ENCODE measurements at regions not wholly inside any gene's neighbourhood (a gene's known extent, or its start where the extent isn't known, plus 50 kb on each side); places are given as distances from the start of the nearest gene placed in this dataset.
"Not testable (repeated sequence)": the region's sequence is repeated elsewhere in the genome, so short reads cannot be mapped to it uniquely, and the experiment has no call there.

DNA sequence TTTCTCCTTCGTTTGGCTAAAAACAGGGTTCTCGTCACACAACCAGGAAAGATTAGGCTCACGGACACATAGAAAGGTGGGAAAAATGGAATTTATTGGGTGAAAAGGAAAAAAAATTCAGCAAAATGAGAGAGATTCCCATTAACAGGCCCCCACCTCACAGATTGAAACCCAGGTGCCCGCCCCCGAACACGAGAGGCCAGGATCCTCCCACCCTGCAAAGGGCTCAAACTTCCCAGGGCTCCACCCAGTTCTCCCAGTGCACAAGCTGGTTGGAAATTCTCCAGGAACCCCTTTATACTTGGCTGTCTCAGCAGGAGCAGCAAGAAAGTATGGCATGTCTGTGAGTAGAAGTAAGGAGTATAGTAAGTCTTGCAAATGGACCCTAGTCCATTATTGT lies 499.7 kb downstream of the RWDD3 start:
- Mint-ChIP-seq H3K36me3 (ENCODE audit: low read depth) (no peaks in the 10 kb centered on the region), H3K9me3 (peaks cover 32% of the 10 kb centered on the region), H3K4me1 (ENCODE audit: low read depth) (no peaks in the 10 kb centered on the region), H3K27me3 (ENCODE audit: low read depth) (no peaks in the 10 kb centered on the region), H3K27ac (no peak overlapping the region), H3K4me3 (no peak overlapping the region)
- DNase-seq (ENCODE audit: low spot score), result no peak

DNA sequence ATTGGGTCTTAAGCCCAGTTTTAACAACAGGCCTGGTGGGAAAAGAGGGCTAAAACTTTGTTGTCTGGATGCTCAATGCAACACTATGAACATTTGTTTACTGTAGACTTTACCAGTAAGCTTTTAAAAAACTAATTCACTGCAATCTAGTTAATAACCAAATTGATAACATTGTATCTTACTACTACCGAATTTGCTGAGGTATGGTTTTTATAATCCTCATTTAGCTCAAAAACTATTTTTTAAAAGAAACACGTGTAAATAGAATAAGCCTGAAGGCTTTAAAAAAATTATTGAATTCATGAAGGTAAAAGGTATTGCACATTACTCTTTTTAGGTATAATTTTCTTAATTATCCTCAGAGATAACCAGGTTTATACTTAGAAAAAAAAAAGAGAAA lies 500.6 kb downstream of the RWDD3 start:
- H3K27me3 Mint-ChIP-seq (ENCODE audit: low read depth), result no peaks in the 10 kb centered on the region
- no peak overlapping the region for H3K27ac Mint-ChIP-seq
- DNase-seq (ENCODE audit: low spot score), result no peak
- H3K4me1 Mint-ChIP-seq (ENCODE audit: low read depth), result no peaks in the 10 kb centered on the region
- H3K9me3 Mint-ChIP-seq, result peaks cover 32% of the 10 kb centered on the region
- no peak overlapping the region for H3K4me3 Mint-ChIP-seq
- no peaks in the 10 kb centered on the region for H3K36me3 Mint-ChIP-seq (ENCODE audit: low read depth)

DNA sequence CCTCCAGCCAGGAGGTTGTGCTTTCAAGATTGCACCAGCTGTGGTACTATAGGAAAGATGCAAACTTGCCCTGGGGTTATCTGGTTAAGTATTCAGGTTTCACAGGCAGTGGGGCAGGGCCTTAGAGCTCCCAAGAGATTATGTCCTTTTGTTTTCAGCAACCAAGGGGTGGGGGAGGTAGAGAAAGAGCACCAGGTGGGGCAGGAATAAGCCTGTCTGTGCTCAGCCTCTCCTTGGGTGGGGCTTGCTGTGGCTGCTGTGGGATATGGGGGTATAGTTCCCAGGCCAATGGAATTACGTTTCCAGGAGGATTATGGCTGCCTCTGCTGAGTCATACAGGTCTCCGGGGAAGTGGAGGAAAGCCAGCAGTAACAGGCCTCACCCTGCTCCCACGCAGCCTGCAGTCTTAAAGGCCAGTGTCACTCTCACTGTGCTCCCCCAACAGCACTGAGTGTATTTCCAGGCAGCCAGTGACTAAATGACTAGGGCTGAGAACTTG lies 508.6 kb downstream of the RWDD3 start:
- H3K9me3 Mint-ChIP-seq, result peaks cover 17% of the 10 kb centered on the region
- no peak overlapping the region for H3K27ac Mint-ChIP-seq
- H3K36me3 Mint-ChIP-seq (ENCODE audit: low read depth), result no peaks in the 10 kb centered on the region
- no peak overlapping the region for H3K4me3 Mint-ChIP-seq
- no peaks in the 10 kb centered on the region for H3K4me1 Mint-ChIP-seq (ENCODE audit: low read depth)
- DNase-seq (ENCODE audit: low spot score), result no peak
- H3K27me3 Mint-ChIP-seq (ENCODE audit: low read depth), result no peaks in the 10 kb centered on the region

DNA sequence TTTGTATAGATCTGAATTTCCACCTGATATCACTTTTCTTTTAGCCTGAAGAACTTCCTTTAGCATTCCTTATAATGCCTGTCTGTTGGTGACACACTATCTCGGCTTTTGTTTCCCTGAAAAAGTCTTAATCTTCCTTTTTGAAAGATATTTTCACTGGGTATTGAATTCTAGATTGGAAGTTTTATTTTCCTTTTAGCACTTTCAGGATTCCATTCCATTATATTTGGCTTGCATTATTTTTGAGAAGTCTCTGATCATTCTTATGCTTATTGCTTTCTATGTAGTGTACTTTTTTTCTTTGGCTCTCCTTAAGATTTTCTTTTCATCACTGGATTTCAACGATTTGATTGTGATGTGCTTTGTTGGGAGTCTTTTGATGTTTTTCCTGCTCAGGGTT lies 510.7 kb downstream of the RWDD3 start:
- Mint-ChIP-seq H3K9me3 (peaks cover 8% of the 10 kb centered on the region), H3K27ac (no peak overlapping the region), H3K36me3 (ENCODE audit: low read depth) (no peaks in the 10 kb centered on the region), H3K4me1 (ENCODE audit: low read depth) (no peaks in the 10 kb centered on the region), H3K4me3 (no peak overlapping the region), H3K27me3 (ENCODE audit: low read depth) (no peaks in the 10 kb centered on the region)
- DNase-seq (ENCODE audit: low spot score), result no peak

DNA sequence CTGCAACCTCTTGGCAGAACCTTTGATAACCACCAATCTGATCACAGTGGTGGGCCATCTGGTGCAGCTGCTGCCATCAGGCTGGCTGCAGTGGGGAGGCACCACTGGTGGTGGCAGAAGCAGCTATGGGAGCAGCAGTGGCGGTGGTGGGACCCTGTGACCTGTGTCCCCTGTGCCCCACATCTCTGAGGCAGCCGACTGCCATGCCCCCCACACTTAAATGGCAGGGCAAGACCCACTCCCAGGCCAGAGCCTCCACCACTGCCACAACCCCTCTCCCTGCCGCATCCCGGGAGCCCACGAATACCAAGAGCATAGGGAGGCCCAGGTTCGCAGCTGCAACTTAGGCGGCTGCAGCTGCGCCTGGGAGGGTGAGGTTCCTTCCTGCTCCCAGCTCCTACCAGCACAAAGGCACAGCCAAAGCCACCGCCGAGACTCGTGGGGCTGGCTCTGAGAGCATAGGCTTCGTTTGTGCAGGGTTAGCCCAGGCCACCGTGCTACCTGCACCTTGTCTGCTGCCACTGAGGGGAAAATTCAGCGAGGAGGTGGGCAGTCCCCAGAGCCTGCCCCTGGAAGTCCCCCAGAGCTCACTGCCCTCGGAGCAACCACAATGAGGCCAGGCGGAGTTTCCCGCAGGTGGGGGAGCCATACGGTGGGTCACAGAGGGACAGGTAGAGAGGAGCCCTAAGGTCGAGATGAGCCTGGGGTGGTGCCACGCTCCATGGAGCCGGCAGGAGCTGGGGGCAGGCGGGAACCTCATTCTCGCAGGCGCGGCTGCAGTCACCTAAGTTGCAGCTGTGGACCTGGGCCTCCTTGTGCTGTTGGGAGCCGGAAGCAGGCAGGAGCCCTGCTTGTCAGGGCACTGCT lies 518.7 kb downstream of the RWDD3 start:
- Mint-ChIP-seq H3K27ac (no peak overlapping the region), H3K9me3 (peaks cover 28% of the 10 kb centered on the region), H3K4me1 (ENCODE audit: low read depth) (no peaks in the 10 kb centered on the region), H3K27me3 (ENCODE audit: low read depth) (no peaks in the 10 kb centered on the region), H3K36me3 (ENCODE audit: low read depth) (no peaks in the 10 kb centered on the region), H3K4me3 (no peak overlapping the region)
- DNase-seq (ENCODE audit: low spot score), result no peak

DNA sequence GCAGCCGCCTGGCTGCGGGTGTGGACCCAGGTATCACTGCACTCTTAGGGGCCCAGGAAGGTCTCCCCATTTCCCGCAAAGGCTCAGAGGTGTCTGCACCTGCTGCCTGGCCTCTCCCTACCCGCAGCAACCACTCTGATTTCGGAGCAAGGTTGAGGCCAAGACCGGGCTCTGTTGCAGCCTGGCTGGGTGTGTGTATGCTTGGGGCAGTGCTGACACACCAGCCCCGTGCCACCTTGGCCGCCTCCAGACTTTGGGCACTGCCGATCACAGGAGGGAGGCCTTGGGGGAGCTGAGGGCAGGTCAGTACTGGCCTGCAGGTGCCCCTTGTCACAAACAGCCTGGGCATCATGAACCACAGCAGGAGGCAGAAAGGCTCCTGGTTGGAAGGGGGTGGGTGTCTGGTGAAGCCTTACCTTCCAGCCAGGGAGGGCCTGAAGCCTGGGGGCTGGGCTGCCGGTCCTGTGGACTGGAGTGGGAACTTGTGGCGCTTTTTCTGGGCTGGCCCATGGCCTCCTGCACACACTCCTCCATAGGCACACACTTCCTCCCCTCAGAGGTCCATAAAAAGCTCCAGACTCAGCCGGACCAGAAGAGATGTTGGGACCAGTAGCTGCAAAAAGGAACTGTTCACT lies 519.5 kb downstream of the RWDD3 start:
- no peaks in the 10 kb centered on the region for H3K27me3 Mint-ChIP-seq (ENCODE audit: low read depth)
- H3K27ac Mint-ChIP-seq, result no peak overlapping the region
- H3K36me3 Mint-ChIP-seq (ENCODE audit: low read depth), result no peaks in the 10 kb centered on the region
- peaks cover 28% of the 10 kb centered on the region for H3K9me3 Mint-ChIP-seq
- no peaks in the 10 kb centered on the region for H3K4me1 Mint-ChIP-seq (ENCODE audit: low read depth)
- H3K4me3 Mint-ChIP-seq, result no peak overlapping the region
- no peak for DNase-seq (ENCODE audit: low spot score)

DNA sequence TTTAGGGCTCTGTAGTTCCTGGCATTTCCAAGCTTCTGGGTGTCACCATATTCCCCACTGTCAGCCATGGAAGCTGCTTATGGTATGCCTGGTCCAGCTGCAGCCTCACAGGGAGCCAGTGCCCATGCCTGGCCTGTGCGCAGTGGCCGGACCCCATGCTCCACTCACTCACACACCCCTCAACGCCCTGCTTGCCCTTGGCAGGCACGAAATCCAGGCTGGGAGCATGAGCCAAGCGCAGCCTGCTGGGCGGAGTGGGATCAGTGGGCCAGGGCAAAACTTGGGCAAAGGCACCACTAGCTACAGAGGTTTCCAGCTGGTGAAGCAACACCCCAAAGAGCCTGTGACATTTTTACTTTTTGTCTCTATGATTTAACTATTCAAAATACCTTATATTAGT lies 520.4 kb downstream of the RWDD3 start:
- Mint-ChIP-seq H3K27me3 (ENCODE audit: low read depth) (no peaks in the 10 kb centered on the region), H3K36me3 (ENCODE audit: low read depth) (no peaks in the 10 kb centered on the region), H3K4me1 (ENCODE audit: low read depth) (no peaks in the 10 kb centered on the region), H3K27ac (no peak overlapping the region), H3K9me3 (peaks cover 30% of the 10 kb centered on the region), H3K4me3 (no peak overlapping the region)
- DNase-seq (ENCODE audit: low spot score), result no peak

DNA sequence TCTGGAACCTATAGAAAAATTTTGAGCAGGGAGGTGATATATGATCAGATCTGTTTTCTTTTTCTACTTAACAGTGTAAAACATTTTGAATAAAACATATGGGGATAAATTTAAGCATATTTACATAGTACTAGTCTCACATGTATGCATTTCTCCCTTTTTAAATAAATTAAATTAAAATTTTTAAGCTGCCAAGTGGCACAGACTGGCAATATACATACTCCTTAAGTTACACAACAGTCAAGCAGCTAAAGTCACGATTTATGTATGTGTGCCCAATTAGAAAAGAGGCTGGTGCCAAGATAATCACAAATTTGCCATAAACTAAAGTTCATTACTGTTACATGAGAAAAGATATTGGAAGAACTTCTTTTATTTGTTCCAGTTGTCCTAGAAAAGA lies 532.0 kb downstream of the RWDD3 start:
- Mint-ChIP-seq H3K4me1 (ENCODE audit: low read depth) (no peaks in the 10 kb centered on the region), H3K27me3 (ENCODE audit: low read depth) (no peaks in the 10 kb centered on the region)

DNA sequence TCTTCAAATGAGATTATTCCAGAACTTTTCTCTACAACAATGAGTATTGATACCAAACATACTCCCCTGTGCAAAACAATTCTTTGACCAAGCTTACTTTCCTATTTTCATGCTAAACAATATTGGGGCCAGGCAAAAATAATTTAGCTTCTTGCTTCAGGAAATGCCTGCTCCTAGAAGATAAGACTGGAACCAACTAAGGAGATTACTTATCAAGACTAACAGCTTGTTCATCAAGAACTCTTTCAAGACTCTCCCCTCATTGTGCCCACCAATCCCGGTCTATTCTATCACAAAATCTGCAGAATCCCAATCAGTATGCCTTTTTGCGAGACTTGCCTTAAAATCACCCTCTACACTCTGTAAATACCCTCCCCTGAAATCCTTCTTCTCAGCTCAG lies 536.6 kb downstream of the RWDD3 start:
- no peaks in the 10 kb centered on the region for H3K36me3 Mint-ChIP-seq (ENCODE audit: low read depth)
- H3K9me3 Mint-ChIP-seq, result peaks cover 9% of the 10 kb centered on the region
- H3K27me3 Mint-ChIP-seq (ENCODE audit: low read depth), result no peaks in the 10 kb centered on the region
- no peaks in the 10 kb centered on the region for H3K4me1 Mint-ChIP-seq (ENCODE audit: low read depth)
- H3K27ac Mint-ChIP-seq, result no peak overlapping the region
- no peak overlapping the region for H3K4me3 Mint-ChIP-seq
- DNase-seq (ENCODE audit: low spot score), result no peak

More for the DNA sequence above, 532.0 kb downstream of the RWDD3 start:
- no peaks in the 10 kb centered on the region for H3K36me3 Mint-ChIP-seq (ENCODE audit: low read depth)
- H3K4me3 Mint-ChIP-seq, result no peak overlapping the region
- peaks cover 8% of the 10 kb centered on the region for H3K9me3 Mint-ChIP-seq
- no peak overlapping the region for H3K27ac Mint-ChIP-seq
- no peak for DNase-seq (ENCODE audit: low spot score)

DNA sequence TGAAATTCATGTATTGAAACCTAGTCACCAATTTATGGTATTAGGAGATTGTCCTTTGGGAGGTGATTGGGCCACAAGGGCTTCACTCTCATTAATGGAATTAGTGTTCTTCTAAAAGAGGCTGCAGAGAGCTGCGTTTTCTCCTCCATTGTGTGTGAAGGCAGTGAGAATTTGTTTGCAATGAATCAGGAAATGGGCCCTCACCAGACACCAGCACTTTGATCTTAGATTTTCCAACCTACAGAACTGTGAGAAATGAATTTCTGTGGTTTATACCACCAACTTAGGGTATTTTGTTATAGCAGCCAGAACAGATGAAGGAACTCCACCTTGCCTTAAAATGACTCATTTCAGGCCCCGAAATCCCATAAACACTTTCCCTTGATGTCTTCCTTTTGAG lies 544.2 kb downstream of the RWDD3 start:
- Mint-ChIP-seq H3K4me3 (no peak overlapping the region), H3K9me3 (peaks cover 29% of the 10 kb centered on the region), H3K27ac (no peak overlapping the region), H3K36me3 (ENCODE audit: low read depth) (no peaks in the 10 kb centered on the region), H3K4me1 (ENCODE audit: low read depth) (no peaks in the 10 kb centered on the region), H3K27me3 (ENCODE audit: low read depth) (no peaks in the 10 kb centered on the region)
- no peak for DNase-seq (ENCODE audit: low spot score)

DNA sequence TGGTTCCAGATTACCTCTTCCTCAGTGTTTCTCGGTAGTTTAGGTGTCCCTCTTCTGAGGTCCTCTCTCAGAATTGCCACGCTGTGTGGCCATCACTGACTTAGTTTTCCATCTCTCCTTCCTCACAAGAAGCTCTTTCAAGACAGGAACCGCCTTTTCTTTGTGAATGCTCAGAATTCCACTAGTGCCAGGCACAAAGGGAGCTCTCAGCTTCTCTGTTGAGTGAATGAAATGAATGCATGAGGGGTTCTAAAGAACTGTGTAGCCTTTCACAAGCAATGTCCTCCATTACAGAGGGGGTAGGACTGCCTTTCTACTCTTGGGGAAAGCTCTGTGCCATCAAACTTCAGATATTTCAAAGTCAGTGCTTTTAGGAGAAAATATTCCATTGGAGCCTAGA lies 546.8 kb downstream of the RWDD3 start:
- H3K4me1 Mint-ChIP-seq (ENCODE audit: low read depth), result no peaks in the 10 kb centered on the region
- DNase-seq (ENCODE audit: low spot score), result no peak
- H3K27me3 Mint-ChIP-seq (ENCODE audit: low read depth), result no peaks in the 10 kb centered on the region
- peaks cover 22% of the 10 kb centered on the region for H3K9me3 Mint-ChIP-seq
- H3K27ac Mint-ChIP-seq, result no peak overlapping the region
- H3K36me3 Mint-ChIP-seq (ENCODE audit: low read depth), result no peaks in the 10 kb centered on the region
- H3K4me3 Mint-ChIP-seq, result no peak overlapping the region

DNA sequence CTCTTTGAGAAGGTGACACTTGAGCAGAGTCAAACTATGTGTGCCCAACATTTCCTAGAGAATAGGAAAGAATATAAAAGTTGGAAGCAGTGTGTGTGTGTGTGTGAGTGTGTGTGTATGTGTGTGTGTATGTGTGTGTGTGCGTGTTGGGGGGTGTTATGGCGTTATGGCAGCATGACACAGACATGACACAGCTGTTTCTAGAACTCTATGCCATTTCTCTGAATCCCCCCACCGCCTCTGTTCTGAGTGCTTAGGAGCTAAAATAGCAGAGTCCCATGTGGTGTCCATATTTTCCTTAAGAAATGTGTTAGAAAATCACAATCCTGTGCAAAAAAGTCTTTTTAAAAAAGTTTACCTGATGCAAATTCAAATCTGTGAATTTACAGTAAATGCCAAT lies 556.1 kb downstream of the RWDD3 start:
- no peak for DNase-seq (ENCODE audit: low spot score)
- Mint-ChIP-seq H3K4me3 (no peak overlapping the region), H3K27me3 (ENCODE audit: low read depth) (no peaks in the 10 kb centered on the region), H3K27ac (no peak overlapping the region), H3K9me3 (peaks cover 13% of the 10 kb centered on the region), H3K36me3 (ENCODE audit: low read depth) (no peaks in the 10 kb centered on the region), H3K4me1 (ENCODE audit: low read depth) (no peaks in the 10 kb centered on the region)

DNA sequence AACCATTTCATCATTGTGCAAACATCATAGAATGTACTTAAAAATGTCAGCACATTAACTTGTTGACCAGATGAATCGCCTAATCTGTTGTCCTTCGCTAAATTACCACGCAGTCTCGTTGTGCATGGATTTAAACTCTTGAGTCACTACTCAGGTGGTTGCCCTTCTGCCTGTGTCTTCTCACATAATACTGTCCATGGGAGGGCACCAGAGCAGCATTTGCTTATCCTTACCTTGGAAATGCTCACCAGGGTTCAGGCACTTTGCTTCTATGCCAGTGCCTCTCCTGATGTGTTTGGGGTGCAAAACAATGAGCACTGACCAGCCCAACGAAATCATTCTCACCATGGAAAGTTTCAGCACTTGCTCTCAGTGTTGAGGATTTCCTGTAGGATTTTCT lies 559.9 kb downstream of the RWDD3 start:
- H3K4me3 Mint-ChIP-seq, result no peak overlapping the region
- peaks cover 21% of the 10 kb centered on the region for H3K9me3 Mint-ChIP-seq
- H3K4me1 Mint-ChIP-seq (ENCODE audit: low read depth), result no peaks in the 10 kb centered on the region
- no peak overlapping the region for H3K27ac Mint-ChIP-seq
- no peak for DNase-seq (ENCODE audit: low spot score)
- no peaks in the 10 kb centered on the region for H3K27me3 Mint-ChIP-seq (ENCODE audit: low read depth)
- no peaks in the 10 kb centered on the region for H3K36me3 Mint-ChIP-seq (ENCODE audit: low read depth)

DNA sequence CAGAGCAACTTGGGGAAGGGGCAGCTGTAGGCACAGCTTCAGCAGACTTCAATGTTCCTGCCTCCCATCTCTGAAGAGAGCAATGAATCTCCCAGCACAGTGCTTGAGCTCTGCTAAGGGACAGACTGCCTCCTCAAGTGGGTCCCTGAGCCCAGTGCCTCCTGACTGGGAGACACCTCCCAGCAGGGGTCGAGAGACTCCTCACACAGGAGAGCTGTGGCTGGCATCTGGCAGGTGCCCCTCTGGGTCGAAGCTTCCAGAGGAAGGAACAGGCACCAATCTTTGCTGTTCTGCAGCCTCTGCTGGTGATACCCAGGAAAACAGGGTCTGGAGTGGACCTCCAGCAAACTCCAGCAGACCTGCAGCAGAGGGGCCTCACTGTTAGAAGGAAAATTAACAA lies 563.8 kb downstream of the RWDD3 start:
- not testable (repeated sequence) for H3K27ac Mint-ChIP-seq; H3K4me3 Mint-ChIP-seq; DNase-seq (ENCODE audit: low spot score); H3K27me3 Mint-ChIP-seq (ENCODE audit: low read depth); H3K4me1 Mint-ChIP-seq (ENCODE audit: low read depth); H3K36me3 Mint-ChIP-seq (ENCODE audit: low read depth)
- H3K9me3 Mint-ChIP-seq, result peaks cover 38% of the 10 kb centered on the region
